ENCODE measurements at regions not wholly inside any gene's neighbourhood (a gene's known extent, or its start where the extent isn't known, plus 50 kb on each side); places are given as distances from the start of the nearest gene placed in this dataset.

DNA sequence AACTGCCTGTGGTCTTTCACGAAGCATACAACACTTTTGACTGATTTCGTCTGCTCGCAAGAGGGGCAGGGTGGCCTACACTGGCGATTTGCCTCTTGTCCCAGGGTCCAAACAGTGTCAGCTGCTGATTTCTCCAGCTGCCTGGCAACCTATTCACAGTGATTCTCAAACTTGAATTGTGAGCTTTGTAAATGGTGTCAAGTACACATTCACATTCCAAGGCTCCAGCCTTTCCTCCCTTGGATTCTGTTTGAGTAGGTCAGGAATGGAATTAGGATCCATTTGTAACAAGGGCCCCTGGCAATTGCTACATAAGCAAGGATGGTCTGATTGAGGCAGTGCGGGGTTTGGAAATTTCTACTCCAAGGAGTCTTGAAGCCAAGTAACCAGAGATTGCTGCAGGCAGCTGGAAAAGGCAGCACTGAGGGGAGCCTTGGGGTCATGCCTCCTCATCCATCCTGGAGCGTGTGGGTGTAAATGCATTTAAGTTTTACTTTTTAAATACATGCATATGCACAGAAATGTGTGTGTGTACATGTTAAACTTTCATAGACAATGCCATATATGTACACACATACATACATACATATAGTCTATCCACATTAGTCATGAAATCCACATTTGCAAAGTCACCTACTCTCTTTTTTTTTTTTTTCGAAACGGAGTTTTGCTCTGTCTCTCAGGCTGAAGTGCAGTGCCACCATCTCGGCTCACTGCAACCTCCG, 86.8 kb upstream of the UXS1 start:
- no peak overlapping the region for H3K27ac ChIP-seq
- no peak for TF ChIP-seq CTCF (conservative IDR thresholded peaks at IDR 0.05)
- TF ChIP-seq ZFX (IDR thresholded peaks at IDR 0.05): no peak

DNA sequence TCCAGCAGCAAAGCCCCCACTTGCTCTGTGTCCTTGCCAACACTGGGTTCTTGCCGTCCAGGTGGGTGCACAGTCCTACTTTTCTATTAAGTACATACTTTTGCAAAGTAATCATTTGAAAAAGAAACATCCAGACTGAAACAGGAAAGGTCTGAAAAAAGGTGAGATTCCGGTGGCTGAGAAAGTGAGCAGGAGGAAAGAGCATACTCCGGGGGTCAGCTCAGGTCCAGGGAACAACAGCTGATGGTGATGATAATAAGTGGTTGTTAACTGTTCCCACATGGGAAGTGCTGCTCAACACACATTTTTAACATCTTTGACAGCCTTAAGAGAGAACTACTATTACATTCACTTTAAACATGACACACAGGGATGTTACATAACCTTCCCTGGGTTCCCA, 86.1 kb upstream of the UXS1 start:
- no peak overlapping the region for H3K27ac ChIP-seq
- TF ChIP-seq ZFX (IDR thresholded peaks at IDR 0.05) (no peak), CTCF (conservative IDR thresholded peaks at IDR 0.05) (no peak)

DNA sequence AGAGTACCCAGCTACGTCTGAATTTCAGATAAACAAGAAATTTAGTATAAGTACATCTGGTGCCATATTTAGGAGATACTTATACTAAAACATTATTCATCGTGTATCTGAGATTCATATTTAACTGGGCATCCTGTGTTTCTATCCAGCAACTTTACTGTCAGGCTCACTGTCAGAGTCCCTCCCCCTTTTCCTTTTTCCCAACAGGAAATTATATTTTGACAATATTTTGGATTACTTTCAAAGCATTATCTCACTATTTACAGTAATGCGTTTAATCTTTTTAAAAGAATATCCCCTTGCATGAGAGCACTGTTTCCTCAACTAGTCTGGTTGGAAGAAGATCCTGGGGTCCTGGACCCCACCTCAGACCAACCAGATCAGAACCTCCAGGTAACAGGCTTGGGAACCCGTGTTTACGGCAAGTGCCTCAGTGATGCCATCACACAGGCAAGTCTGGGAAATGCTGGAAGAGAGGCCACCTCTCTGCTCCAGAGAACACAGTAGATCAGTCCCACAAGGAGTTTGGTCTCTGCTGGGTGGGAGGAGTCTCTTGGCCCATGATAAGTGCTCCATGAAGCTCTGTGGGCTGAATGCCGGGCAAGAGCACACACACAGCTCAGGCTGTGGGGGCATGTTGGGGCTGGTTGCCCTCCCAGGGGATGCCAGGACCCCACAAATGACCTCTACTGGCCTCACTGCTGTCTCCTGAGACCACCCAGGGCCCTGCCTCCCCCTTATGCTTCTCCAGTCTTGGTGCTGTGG, 84.2 kb upstream of the UXS1 start:
- no peak overlapping the region for H3K27ac ChIP-seq
- no peak for TF ChIP-seq ZFX (IDR thresholded peaks at IDR 0.05)
- no peak for TF ChIP-seq CTCF (conservative IDR thresholded peaks at IDR 0.05)

DNA sequence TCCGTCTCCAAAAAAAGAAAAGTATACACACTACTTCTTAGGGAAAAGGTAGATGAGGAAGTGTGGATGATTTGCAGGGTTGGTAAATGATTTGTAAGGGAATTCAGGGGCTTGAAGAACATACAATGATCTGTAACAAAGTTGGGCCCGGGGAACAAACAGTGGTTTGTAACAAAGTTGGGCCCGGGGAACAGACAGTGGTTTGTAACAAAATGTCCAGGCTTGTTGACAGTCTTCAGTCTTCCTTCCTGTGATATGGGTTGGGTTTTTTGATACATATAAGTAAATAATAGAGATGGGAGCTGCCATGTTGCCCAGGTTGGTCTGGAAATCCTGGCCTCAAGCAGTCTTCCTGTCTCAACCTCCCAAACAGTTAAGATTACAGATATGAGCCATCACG, 83.3 kb upstream of the UXS1 start:
- H3K27ac ChIP-seq: no peak overlapping the region
- TF ChIP-seq CTCF (conservative IDR thresholded peaks at IDR 0.05) (no peak), ZFX (IDR thresholded peaks at IDR 0.05) (no peak)

DNA sequence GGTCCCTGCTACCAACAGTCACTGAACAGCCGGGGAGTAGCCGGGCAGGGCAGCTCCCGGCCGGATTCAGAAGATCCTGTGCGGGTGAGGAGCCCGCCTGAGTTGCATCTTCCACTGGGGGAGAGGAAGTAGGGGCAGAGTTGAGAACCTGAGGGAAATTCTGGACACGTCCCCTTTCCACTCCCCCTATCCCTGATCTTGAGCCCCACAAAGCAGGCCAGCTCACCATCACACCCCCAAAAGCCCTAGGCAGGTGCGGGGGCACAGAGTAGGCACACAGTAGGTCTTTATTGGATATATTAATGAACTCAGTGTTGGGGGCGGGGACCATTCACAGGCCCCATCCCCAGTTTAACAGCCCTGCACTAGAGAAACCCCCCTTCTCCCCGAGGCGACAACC, 81.9 kb upstream of the UXS1 start:
- H3K27ac ChIP-seq: no peak overlapping the region
- no peak for TF ChIP-seq CTCF (conservative IDR thresholded peaks at IDR 0.05)
- TF ChIP-seq ZFX (IDR thresholded peaks at IDR 0.05): no peak

DNA sequence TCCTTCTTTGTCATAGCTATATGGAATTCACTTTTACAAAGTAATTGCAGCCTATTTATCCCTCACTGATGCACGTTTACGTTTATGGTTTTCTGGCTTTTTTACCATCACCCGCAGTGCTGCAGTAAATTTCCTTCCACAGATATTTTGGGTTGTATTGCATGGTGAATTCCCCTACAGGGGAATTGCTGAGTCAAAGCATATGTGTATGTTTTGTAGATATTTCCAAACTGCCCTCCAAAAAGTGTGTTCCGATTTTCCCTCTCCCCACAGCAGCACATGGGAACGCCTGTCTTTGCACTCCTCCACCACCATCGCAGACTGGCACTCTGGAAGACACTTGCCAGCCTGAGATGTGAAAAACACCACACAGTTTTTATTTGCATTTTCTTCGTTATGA, 80.6 kb upstream of the UXS1 start:
- no peak overlapping the region for H3K27ac ChIP-seq
- TF ChIP-seq ZFX (IDR thresholded peaks at IDR 0.05) (no peak), CTCF (conservative IDR thresholded peaks at IDR 0.05) (no peak)

DNA sequence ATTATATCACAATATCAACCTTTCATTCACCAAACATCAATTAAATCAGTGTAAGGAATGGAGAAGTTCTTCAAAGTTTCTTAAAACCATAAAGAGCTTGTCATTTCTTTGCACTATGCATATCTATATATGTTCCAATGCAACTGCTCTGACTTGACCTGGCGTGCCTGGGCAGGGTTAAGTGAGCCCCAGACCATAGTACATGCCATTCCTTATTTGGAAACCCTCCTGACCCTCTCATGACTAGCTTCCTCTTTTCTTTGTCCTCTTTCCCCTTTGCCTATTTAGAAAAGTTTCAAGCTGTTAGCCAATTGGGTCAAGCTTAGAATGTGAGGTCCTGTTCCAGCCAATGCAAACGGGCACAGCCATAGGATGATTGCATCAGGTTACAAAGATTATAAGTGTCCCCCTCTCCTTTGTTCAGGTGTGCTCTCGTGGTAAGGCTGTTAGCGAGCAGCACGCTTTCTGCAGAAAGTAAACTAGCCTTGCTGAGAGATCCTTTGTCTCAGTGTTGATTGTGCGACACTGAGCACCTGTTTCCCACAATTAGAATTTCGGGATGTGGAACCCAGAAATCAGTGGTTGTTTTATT, 78.2 kb upstream of the UXS1 start:
- no peak overlapping the region for H3K27ac ChIP-seq
- TF ChIP-seq CTCF (conservative IDR thresholded peaks at IDR 0.05) (no peak), ZFX (IDR thresholded peaks at IDR 0.05) (no peak)
